ENCODE measurements at regions not wholly inside any gene's neighbourhood (a gene's known extent, or its start where the extent isn't known, plus 50 kb on each side); places are given as distances from the start of the nearest gene placed in this dataset.

- DNase-seq, result no peak
Observed at GRCh38 chr5:30117135-30117534, 1076.4 kb upstream of the CDH6 start.

GRCh38 chr5:30113542-30113941 is 1079.9 kb upstream of the CDH6 start:
- no peak for DNase-seq

GRCh38 chr5:30112867-30113266 is 1080.6 kb upstream of the CDH6 start:
- DNase-seq, result no peak

GRCh38 chr5:30108051-30108450 is 1085.4 kb upstream of the CDH6 start:
- no peak for DNase-seq

GRCh38 chr5:30106596-30106995 is 1086.9 kb upstream of the CDH6 start:
- no peak for DNase-seq

- no peak for DNase-seq
Observed at GRCh38 chr5:30104872-30105596, 1088.5 kb upstream of the CDH6 start.

- DNase-seq, result no peak
Observed at GRCh38 chr5:30103452-30104202, 1089.9 kb upstream of the CDH6 start.

- DNase-seq, result no peak
Observed at GRCh38 chr5:30103052-30103451, 1090.4 kb upstream of the CDH6 start.

GRCh38 chr5:30102185-30102584 is 1091.3 kb upstream of the CDH6 start:
- no peak for DNase-seq

GRCh38 chr5:30100929-30101328 is 1092.6 kb upstream of the CDH6 start:
- DNase-seq, result no peak

- no peak for DNase-seq
Observed at GRCh38 chr5:30100148-30100713, 1093.3 kb upstream of the CDH6 start.

GRCh38 chr5:30099634-30100033 is 1093.9 kb upstream of the CDH6 start:
- DNase-seq, result no peak

- DNase-seq, result no peak
Observed at GRCh38 chr5:30098940-30099339, 1094.5 kb upstream of the CDH6 start.

- DNase-seq, result no peak
Observed at GRCh38 chr5:30092548-30092947, 1100.9 kb upstream of the CDH6 start.

- DNase-seq, result no peak
Observed at GRCh38 chr5:30069441-30070263, 1123.8 kb upstream of the CDH6 start.

- DNase-seq, result no peak
Observed at GRCh38 chr5:30063503-30063902, 1130.0 kb upstream of the CDH6 start.

- DNase-seq, result no peak
Observed at GRCh38 chr5:30051976-30052375, 1141.5 kb upstream of the CDH6 start.

GRCh38 chr5:30050056-30050815 is 1143.2 kb upstream of the CDH6 start:
- DNase-seq, result no peak

GRCh38 chr5:30042677-30043076 is 1150.8 kb upstream of the CDH6 start:
- DNase-seq, result no peak

- no peak for DNase-seq
Observed at GRCh38 chr5:30041831-30042385, 1151.6 kb upstream of the CDH6 start.

GRCh38 chr5:30041291-30041690 is 1152.2 kb upstream of the CDH6 start:
- no peak for DNase-seq

- DNase-seq, result peak; percentile 34
Observed at GRCh38 chr5:30040488-30041118, 1152.9 kb upstream of the CDH6 start.
